Peyer's patch (tissue), 4 donors: ENCODE measurements at regions not wholly inside any gene's neighbourhood (a gene's known extent, or its start where the extent isn't known, plus 50 kb on each side); places are given as distances from the start of the nearest gene placed in this dataset.

Experiments
- POLR2A ChIP-seq, 2 donors: fragments of 450-650 bp; IDR thresholded peaks; one replicate each; pipeline ENCODE4 v1.5.1; 2017; ENCODE audit warnings: antibody characterized with exemption in 2 of 2, mild to moderate bottlenecking in 2 of 2, moderate library complexity in 2 of 2
- TF ChIP-seq, protein P1 (sequence below), 6 experiments: fragments of 450-650 bp in 4 of 6; fragments of 200-600 bp in 2 of 6; sonication (generic) in 1 of 6; IDR thresholded peaks; one replicate each; pipeline ENCODE4 v1.5.1; 2017 to 2019; ENCODE audit warnings: antibody characterized with exemption in 6 of 6, mild to moderate bottlenecking in 3 of 6, moderate library complexity in 1 of 6

GRCh38 chr6:66814156-66814555 lies 1107.1 kb upstream of the EYS start:
- TF ChIP-seq, protein P1, sequence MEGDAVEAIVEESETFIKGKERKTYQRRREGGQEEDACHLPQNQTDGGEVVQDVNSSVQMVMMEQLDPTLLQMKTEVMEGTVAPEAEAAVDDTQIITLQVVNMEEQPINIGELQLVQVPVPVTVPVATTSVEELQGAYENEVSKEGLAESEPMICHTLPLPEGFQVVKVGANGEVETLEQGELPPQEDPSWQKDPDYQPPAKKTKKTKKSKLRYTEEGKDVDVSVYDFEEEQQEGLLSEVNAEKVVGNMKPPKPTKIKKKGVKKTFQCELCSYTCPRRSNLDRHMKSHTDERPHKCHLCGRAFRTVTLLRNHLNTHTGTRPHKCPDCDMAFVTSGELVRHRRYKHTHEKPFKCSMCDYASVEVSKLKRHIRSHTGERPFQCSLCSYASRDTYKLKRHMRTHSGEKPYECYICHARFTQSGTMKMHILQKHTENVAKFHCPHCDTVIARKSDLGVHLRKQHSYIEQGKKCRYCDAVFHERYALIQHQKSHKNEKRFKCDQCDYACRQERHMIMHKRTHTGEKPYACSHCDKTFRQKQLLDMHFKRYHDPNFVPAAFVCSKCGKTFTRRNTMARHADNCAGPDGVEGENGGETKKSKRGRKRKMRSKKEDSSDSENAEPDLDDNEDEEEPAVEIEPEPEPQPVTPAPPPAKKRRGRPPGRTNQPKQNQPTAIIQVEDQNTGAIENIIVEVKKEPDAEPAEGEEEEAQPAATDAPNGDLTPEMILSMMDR (IDR thresholded peaks at IDR 0.05): no peak
- TF ChIP-seq POLR2A (IDR thresholded peaks at IDR 0.05): no peak
